Osteocyte (in vitro differentiated cells): ENCODE measurements at regions not wholly inside any gene's neighbourhood (a gene's known extent, or its start where the extent isn't known, plus 50 kb on each side); places are given as distances from the start of the nearest gene placed in this dataset.

ENCODE experiments used
- DNase-seq: peaks from one replicate; pipeline ENCODE4 v3.0.0; 2021; ENCODE audit warnings: mixed read lengths; ENCODE audit not compliant: unreplicated experiment; ENCODE audit errors: extremely low spot score
- H3K27ac Mint-ChIP-seq: one replicate; pipeline ENCODE4 v1.8.0; 2021; ENCODE audit warnings: mild to moderate bottlenecking, mixed read lengths; ENCODE audit not compliant: unreplicated experiment
- H3K27me3 Mint-ChIP-seq: one replicate; pipeline ENCODE4 v1.8.0; 2021; ENCODE audit warnings: mixed read lengths; ENCODE audit not compliant: unreplicated experiment
- H3K36me3 Mint-ChIP-seq: one replicate; pipeline ENCODE4 v1.8.0; 2021; ENCODE audit warnings: mixed read lengths; ENCODE audit not compliant: unreplicated experiment
- H3K4me1 Mint-ChIP-seq: one replicate; pipeline ENCODE4 v1.8.0; 2021; ENCODE audit warnings: mixed read lengths; ENCODE audit not compliant: unreplicated experiment
- H3K4me3 Mint-ChIP-seq: one replicate; pipeline ENCODE4 v1.8.0; 2021; ENCODE audit warnings: mild to moderate bottlenecking, moderate library complexity, mixed read lengths; ENCODE audit not compliant: unreplicated experiment
- H3K9me3 Mint-ChIP-seq: one replicate; pipeline ENCODE4 v1.8.0; 2021; ENCODE audit warnings: mixed read lengths; ENCODE audit not compliant: unreplicated experiment
- CTCF ChIP-seq: fragments of 200-600 bp; sonication (generic); IDR thresholded peaks from 2 replicates; pipeline ENCODE4 v1.5.0; 2021; ENCODE audit warnings: antibody characterized with exemption, mild to moderate bottlenecking, moderate library complexity

GRCh38 chr3:116939091-116939490 lies 229.5 kb downstream of the TUSC7 start:
- H3K4me3 Mint-ChIP-seq: no peak overlapping the region
- TF ChIP-seq CTCF: no peak
- H3K27me3 Mint-ChIP-seq: peaks cover 15% of the 10 kb centered on the region
- no peaks in the 10 kb centered on the region for H3K36me3 Mint-ChIP-seq
- peaks cover 8% of the 10 kb centered on the region for H3K4me1 Mint-ChIP-seq
- H3K27ac Mint-ChIP-seq: no peak overlapping the region
- no peak for DNase-seq
- H3K9me3 Mint-ChIP-seq: peaks cover 17% of the 10 kb centered on the region

GRCh38 chr3:116939550-116939949 lies 230.0 kb downstream of the TUSC7 start:
- H3K36me3 Mint-ChIP-seq: no peaks in the 10 kb centered on the region
- H3K9me3 Mint-ChIP-seq: peaks cover 22% of the 10 kb centered on the region
- peaks cover 15% of the 10 kb centered on the region for H3K27me3 Mint-ChIP-seq
- no peak overlapping the region for H3K27ac Mint-ChIP-seq
- TF ChIP-seq CTCF: no peak
- no peak overlapping the region for H3K4me3 Mint-ChIP-seq
- H3K4me1 Mint-ChIP-seq: peaks cover 8% of the 10 kb centered on the region
- DNase-seq: no peak

GRCh38 chr3:116940719-116941118 lies 231.1 kb downstream of the TUSC7 start:
- Mint-ChIP-seq H3K27ac (no peak overlapping the region), H3K9me3 (peaks cover 23% of the 10 kb centered on the region), H3K36me3 (no peaks in the 10 kb centered on the region), H3K4me3 (no peak overlapping the region), H3K27me3 (peaks cover 15% of the 10 kb centered on the region), H3K4me1 (peaks cover 8% of the 10 kb centered on the region)
- no peak for TF ChIP-seq CTCF
- DNase-seq: no peak

- Mint-ChIP-seq H3K27ac (no peak overlapping the region), H3K27me3 (peaks cover 19% of the 10 kb centered on the region), H3K4me3 (no peak overlapping the region), H3K36me3 (no peaks in the 10 kb centered on the region), H3K4me1 (peaks cover 15% of the 10 kb centered on the region), H3K9me3 (peaks cover 23% of the 10 kb centered on the region)
- no peak for TF ChIP-seq CTCF
- DNase-seq: no peak
Observed at GRCh38 chr3:116946376-116946775, 236.8 kb downstream of the TUSC7 start.

- Mint-ChIP-seq H3K36me3 (no peaks in the 10 kb centered on the region), H3K4me3 (no peak overlapping the region), H3K27ac (no peak overlapping the region), H3K9me3 (peaks cover 16% of the 10 kb centered on the region), H3K27me3 (peaks cover 15% of the 10 kb centered on the region), H3K4me1 (peaks cover 19% of the 10 kb centered on the region)
- no peak for DNase-seq
- no peak for TF ChIP-seq CTCF
Observed at GRCh38 chr3:116947148-116947547, 237.6 kb downstream of the TUSC7 start.
